HG02840 (cell line): ENCODE measurements at regions not wholly inside any gene's neighbourhood (a gene's known extent, or its start where the extent isn't known, plus 50 kb on each side); places are given as distances from the start of the nearest gene placed in this dataset.

ENCODE experiments used
- ATAC-seq: cut with Tn5 transposase; IDR thresholded peaks from one replicate; pipeline ENCODE4 v1.9.1; 2021; ENCODE audit warnings: mild to moderate bottlenecking, moderate library complexity, moderate number of reproducible peaks; ENCODE audit not compliant: unreplicated experiment, low FRiP score

DNA sequence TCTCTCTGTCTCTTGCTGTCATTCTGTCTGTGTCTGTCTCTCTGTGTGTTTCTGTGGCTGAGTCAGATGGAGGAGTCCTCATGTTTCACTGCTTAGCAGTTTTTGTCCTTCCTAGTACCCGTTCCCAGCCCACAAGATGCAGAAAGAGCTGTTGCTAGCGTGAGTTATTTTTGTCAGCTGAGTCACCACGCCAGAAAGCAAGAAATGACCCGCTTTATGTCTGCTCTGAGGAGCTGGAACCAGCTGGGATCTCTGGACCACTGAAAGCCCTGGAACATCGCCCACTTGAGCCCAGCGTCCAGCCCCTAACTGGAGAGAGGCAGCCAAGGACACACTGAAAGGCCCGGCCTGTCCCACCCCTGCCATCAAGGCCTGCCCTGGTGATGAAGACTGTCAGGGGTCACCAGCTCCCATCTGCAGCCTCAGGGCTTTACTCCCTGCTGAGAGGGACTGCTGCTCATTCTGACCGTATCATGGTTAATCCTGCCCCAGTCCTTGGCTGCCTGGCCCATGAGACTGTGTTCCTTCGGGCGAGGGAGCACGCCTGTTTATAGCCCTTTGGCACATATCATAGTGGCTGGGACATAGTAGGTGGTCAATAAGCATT, 101.7 kb upstream of the TPM1 start:
- no peak for ATAC-seq

DNA sequence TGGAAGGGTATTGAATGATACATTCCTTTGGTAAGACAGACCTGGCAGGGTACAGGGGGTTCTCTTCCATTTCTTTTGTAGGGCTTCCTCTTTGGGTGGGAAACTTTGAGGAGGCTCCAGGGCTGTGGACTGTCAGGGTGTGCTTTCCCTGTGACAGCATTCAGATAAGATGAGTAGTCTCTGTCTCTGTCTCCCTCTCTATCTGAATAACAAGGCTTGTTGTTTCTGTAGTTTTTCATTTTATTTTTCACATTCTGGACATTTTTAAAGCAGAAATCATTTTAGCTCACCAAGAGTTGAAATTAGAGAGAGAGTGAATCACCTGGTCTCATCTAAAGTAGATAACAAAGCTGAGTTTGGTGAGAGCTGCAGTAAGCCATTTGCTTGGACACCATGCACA, 100.8 kb upstream of the TPM1 start:
- ATAC-seq: no peak

DNA sequence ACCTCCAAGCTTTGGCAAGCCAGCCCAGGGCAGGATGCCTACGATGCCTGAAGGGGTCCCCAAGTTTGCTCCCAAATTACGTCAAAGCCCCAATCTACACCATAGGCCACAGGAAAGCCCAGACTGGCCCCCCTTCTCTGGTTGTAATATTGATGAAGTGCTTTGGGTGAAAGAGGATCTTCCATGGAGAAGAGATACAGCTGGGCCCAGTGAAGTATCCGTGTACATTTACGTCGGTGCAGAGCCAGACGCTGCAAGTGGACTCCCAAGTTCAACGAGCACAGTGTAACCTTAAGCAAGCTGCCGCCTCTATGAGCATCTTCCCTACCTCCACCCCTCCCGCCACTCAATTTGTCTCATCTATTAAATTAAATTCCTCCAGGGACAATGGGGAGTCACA, 100.1 kb upstream of the TPM1 start:
- ATAC-seq: no peak

DNA sequence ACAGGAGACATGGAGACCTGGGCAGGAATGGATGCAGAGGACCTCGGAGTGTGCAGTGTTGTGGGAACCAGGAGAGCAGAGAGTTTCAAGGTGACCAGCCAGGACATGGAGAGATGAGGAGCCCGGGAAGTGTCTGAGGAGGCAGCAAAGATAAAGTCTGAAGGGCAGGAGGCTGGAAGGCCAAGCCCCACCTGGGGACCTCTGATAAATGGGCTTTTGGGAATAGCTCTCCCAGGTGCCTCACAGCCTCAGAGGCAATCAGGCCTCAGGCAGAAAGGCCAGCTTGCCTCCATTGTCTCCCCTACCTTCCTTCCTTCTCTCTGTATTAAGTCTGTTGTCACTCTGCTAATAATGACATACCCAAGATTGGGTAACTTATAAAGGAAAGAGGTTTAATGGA, 97.5 kb upstream of the TPM1 start:
- no peak for ATAC-seq

DNA sequence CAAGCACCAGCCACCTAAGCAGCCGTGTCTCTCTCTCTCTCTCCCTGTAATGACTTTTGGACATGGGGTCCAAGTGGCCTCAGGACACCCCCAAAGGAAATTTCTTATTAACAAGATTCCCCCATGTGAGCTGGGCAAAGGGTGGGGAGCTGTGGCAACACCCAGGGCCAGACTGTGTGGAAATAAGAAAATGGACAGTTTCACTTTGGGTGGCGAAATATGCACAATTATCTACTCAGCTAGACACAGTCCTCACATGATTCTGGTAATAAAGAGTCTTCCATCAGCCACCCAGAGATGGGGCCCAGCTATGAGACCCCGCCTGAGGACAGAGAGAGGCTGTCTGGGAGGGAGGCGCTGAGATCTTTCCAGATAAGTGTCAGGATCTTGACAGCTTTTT, 96.8 kb upstream of the TPM1 start:
- ATAC-seq: no peak

DNA sequence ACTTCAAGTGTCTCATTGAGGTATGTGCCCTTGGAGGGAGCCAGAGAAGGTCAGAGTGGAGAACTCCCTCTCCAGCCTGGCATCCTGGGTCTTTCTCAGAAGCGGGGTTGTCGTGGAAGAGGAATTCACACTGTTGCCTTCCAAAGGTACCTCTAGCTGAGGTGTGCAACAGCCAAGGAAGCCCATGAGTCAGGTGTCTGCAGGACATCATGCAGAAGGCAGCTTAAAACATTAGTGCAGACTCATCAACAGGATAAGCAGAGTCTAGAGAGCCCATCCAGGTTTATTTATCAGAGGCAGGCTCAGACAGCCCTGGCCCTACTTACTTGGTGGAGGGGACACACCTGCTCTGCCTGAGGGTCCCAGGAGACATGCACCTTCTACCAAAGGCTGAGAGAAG, 95.6 kb upstream of the TPM1 start:
- no peak for ATAC-seq

DNA sequence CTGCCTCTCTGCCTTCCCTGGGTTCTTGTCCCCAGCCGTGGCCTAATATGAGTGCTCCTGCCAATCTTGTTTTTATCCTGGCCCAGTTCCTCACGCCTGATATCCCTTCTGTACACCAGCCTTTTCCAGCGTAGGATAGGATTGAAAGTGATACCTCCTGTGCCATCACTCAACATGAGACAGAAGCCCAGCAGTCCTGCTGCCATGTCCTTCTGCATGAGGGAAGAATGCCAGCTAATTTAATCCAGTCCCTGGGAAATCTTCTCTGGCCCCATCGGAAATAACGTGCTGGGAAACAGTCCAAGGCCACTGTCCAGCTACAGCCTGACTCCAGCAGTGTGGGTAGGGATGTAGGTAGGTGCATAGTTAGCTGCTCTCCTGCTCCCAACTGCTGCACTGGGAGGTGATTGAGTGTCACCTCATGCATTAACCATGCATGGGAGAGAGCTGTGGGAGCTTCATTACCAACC, 92.0 kb upstream of the TPM1 start:
- no peak for ATAC-seq

DNA sequence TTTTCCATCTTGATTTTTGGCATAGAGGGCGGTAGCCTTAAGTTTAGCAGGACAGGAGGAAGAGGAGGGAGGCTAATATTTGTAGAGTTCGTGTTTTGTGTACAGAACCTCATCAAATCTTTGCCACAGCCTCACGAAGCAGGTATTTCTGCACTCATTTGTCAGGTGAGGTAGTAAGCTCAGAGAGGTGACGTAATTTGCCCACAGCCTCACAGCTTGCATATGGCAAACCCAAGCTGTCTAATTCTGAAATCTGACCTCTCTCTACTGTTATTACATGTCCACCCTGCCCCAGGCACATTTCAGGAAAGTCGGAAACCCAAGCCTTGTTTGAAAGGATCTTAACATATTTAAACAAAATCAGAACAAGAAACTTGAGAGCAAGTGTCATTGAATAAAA, 91.1 kb upstream of the TPM1 start:
- ATAC-seq: no peak

DNA sequence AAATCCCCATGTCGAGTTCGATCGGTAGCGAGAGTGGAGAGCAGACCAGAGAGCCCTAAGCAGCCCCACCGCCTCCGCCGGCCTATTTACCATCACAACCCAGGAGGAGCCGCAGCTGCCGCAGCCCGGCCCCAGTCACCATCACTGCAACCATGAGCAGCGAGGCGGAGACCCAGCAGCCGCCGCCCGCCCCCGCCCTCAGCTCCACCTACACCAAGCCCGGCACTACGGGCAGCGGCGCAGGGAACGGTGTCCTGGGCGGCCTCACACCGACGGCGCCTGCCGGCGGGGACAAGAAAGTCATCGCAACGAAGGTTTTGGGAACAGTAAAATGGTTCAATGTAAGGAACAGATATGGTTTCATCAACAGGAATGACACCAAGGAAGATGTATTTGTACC, 89.5 kb upstream of the TPM1 start:
- no peak for ATAC-seq

DNA sequence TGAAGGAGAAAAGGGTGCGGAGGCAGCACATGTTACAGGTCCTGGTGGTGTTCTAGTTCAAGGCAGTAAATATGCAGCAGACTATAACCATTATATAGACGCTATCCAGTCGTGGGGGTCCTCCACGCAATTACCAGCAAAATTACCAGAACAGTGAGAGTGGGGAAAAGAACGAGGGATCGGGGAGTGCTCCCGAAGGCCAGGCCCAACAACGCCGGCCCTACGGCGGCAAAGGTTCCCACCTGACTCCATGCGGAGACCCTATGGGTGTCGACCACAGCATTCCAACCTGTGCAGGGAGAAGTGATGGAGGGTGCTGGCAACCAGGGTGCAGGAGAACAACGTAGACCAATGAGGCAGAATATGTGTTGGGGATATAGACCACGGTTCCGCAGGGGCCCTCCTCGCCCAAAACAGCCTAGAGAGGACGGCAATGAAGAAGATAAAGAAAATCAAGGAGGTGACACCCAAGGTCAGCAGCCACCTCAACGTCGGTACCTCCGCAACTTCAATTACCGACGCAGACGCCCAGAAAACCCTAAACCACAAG, 89.0 kb upstream of the TPM1 start:
- ATAC-seq: no peak

DNA sequence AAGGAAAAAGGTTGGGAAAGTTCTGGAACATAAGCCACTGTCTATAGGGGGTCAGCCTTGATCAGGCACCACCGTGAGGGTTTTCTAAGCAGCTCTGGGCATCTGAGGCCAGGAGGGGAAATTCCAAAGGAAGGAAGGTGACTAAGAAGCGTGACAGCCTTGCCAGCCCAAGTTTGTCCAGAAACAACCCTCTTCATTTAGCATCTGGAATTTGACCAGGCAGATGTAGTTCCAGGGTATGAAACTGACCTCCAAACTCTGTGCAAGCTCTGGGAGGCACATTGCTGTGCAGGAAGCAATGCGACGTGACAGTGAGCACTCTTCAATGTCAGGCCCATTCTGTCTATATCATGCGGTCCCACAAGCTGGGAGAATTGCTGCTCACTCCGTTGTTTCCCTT, 85.4 kb upstream of the TPM1 start:
- no peak for ATAC-seq

DNA sequence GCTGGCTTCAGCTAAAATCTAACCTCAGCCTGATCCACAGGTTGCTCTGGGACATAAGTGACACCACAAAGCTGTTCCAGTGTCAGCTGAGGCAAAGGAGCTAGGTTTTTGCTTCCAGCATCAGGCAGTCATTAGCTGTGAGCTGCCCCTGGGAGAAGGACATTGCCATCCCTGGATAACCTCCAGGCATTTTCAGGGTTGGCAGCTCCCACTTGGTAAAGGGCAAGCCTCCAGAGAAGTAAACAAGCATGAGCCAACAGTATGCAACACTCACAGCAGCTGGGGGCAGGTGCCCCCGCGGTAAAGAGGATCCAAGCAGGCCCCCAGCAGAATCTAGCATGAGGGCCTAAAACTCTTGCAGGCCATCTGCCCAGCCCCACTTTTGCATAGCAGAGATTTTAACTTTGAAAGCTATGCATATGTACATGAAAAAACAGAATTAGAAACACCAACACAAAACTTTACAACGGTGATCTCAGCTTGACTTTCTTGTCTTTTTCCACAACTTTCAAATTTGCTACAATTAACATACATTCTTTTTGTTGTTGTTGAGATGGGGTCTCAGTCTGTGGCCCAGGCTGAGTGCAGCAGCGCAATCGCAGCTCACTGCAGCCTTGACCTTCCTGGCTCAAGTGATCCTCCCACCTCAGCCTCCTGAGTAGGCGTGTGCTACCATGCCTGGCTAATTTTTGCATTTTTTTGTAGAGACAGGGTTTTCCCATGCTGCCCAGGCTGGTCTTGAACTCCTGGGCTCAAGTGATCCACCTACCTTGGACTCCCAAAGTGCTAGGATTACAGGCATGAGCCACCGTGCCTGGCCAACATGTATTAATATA, 83.8 kb upstream of the TPM1 start:
- no peak for ATAC-seq

DNA sequence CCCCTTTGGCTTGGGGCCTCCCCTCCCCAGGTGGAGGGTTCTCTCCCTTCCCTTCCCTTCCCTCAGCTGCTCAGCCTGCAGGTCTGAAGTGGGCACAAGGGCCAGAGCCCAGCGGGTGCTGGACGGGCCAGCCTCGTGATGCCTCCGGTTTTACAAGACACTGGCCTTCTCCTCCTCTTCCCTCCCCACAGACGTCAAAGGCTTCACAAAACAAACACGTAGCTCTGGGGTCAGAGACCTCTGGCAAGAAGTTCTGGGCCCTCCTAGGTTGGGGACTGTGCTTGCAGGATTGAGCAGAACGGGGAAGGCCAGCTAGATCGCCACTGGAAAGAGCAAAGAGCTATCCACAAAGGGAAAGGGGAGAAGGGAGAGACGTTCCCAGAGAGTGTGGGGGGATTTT, 81.4 kb upstream of the TPM1 start:
- ATAC-seq: no peak

DNA sequence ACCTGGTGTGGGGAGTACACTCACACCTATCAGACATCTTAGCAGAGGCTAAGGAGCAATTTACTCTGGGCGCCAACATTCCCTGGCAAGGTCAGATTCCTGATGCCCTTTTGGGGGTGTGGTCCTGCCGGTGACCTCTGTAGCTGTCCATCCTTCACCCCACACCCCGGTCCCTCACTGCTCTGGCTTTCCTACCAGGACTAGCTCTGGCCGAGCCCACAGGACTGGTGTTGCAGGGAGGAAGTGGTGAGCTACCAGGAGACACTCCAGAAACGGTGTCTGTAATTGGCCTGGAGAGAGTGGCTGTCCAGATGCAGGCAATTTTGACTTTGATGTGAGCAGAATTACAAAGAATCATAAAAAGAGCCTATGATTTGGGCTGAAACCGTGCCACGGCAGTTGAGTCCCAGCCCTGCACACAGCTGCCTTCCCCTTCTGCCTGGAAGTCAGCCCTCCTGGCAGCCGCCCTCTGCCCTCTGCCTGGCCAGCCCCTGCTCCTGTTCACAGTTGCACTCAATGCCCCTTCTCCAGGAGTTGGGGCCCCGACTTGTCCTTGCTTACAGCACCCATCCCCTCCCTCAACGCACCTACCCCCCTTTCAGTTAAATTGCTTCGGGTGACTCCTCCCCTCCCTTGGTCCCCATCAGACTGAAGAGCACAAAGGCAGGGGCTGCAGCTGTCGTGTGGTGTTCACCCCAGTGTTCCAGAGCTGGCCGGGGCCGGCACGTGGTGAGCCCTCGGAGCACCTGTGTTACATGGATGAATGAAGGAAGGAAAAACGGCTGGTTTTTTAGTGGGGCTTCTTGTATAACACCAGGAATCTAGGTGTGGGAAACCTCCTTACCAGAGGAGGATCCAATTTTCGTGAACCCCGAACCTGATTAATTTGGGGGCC, 80.2 kb upstream of the TPM1 start:
- ATAC-seq: no peak

DNA sequence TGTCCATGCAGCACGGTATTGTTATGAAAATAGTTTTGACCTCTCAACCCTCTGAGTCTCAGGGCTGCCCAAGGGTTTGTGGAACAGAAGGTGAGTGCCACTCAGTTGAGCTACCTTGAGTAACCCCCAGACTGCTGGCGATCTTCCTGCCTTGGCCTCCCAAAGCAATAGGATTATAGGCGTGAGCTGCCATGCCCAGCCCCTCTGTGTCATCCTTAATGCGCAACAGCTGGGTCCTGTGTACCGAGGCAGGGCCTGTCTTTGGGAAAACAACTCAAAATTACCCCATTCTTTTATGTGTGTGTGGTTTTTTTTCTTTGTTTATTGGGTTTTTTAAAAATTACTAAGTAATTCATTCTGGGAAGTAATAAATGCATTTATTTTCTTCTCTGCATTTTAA, 78.3 kb upstream of the TPM1 start:
- ATAC-seq: no peak

DNA sequence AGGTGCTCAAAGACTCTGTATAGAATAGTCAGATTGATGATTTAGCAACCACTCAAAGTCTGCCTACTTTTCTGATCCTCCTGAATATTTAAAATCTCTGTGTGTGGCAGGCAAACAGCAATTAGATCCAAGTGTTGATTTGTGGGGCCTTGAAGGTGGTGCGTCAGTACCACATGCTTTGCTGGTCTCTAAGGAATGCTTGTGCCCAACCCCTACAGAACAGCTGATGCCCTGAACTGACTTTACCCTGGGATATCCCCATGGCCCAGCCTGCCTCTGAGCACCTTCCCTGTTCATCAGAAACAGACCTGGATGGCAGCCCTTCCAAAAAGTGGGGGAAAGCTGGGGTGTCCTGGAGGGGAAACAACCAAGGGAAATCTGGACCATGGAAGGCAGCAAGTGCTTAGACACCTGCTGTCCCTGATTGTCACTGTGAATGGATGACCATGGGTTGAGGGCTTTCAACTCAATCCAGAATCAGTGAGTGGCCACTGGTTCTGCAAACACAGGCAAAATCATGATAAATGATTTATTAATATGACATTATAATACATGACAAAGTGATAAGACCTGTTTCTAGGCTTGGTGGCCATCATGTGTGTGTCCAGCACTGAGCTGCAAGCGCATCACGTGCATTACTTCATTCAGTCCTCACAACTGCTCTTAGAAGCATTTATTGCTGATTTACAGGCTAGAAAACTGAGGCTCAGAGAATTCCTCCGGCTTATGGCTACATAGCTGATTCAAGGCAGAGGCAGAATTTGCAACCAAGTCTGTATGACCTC, 76.1 kb upstream of the TPM1 start:
- no peak for ATAC-seq

DNA sequence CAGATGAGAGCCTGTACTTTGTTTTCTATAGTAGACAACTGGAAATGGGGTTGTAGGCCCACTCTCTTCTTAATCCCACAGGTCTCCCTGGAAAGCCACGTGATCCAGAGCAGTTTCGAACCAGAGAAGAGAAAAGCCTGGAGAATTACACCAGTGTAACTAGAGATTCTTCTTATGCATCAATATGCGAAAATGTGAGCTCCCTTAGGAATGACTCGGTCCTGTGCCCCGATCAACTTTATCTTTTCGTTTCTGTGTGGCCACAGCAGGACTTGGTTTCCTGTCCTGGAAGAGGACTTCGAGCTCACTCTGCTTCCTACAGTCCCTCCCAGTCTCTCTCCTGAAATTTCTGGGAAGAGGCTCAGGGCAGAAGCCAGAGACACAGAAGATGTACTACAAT, 73.8 kb upstream of the TPM1 start:
- no peak for ATAC-seq

DNA sequence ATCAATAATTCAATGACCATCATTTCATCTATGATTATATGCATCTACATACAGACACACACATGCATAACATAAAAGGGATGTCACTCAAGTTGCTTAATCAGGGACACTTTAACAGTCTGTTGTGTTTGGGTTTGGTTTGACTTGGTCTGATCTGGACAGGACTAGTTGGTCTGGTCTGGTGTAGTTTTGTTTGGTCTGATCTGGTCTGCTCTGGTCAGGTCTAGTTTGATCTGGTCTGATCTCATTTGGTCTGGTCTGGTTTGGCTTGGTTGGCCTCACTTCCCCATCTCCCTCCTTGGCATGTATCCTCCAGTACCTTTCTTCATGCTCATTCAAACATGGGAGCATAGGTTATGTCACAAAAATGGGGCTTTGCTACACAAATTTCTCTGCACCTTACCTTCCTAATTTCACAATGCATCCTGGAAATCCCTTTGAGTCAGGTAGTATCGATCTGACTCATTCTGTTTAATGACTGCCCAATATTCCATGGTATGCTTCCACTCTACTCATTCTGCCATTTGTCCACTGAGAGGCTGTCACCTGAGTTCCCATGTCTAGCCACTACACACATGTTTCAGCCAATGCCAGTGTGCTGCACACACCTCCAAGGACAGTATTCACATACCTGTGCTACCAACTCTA, 73.0 kb upstream of the TPM1 start:
- no peak for ATAC-seq

DNA sequence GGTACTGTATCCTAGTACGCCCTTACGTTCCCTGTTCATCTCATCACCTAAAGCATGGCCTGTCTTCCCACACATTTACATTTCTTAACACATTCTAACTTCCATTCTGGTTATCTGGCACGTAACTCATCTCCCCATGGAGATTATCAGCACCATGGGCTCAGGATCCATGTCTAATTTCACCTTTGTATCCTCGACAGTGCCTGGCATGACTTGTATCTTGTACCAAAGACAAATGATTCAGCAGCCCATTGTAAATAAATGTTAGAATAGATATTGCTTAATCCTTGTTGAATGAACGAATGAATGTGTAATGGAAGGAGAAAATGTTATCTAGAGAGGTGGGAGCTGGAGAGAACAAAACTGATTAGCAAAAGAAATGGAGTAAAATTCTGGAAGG, 69.7 kb upstream of the TPM1 start:
- ATAC-seq: no peak

DNA sequence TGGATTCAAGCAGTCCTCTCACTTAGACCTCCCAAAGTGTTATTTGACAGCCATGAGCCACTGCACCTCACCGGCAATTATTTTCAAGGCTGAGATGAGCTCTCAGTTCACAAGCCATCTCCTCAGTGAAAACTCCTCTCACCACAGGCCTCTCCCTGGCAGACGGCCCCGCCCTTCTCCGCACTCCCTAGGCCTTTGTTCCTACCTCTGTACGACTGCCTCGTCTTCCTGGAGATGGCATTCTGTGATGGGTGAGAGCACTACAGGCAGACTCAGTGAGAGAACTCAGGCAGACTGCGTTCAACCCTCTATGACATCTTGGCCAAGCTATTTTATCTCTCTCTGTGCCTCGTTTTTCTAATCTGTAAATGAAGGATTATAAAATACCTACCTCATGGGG, 67.0 kb upstream of the TPM1 start:
- no peak for ATAC-seq
